SJSA1 (cell line): ENCODE measurements at regions not wholly inside any gene's neighbourhood (a gene's known extent, or its start where the extent isn't known, plus 50 kb on each side); places are given as distances from the start of the nearest gene placed in this dataset.

ENCODE experiments used
- DNase-seq, 2 experiments: peaks; one replicate each; pipeline ENCODE4 v3.0.0-alpha.2; 2015 to 2020; ENCODE audit warnings: low spot score in 2 of 2, low read depth in 1 of 2
- H3K27ac ChIP-seq: fragments of 250-450 bp; sonication (Bioruptor Pico); 2 replicates; pipeline ENCODE4 v1.5.1; 2020; ENCODE audit warnings: mild to moderate bottlenecking, moderate library complexity
- H3K27me3 ChIP-seq: fragments of 250-450 bp; sonication (Bioruptor Pico); replicated peaks from 2 replicates; pipeline ENCODE4 v1.5.1; 2020; ENCODE audit warnings: mild to moderate bottlenecking, moderate library complexity
- H3K36me3 ChIP-seq: fragments of 250-450 bp; sonication (Bioruptor Pico); 2 replicates; pipeline ENCODE4 v1.5.1; 2020; ENCODE audit warnings: mild to moderate bottlenecking
- H3K4me1 ChIP-seq: fragments of 250-450 bp; sonication (Bioruptor Pico); replicated peaks from 2 replicates; pipeline ENCODE4 v1.6.1; 2021; ENCODE audit warnings: mild to moderate bottlenecking
- H3K4me3 ChIP-seq: fragments of 250-450 bp; sonication (Bioruptor Pico); 2 replicates; pipeline ENCODE4 v1.5.1; 2020; ENCODE audit warnings: mild to moderate bottlenecking
- H3K9me3 ChIP-seq: fragments of 250-450 bp; sonication (Bioruptor Pico); replicated peaks from 2 replicates; pipeline ENCODE4 v1.5.1; 2020; ENCODE audit warnings: mild to moderate bottlenecking

GRCh38 chr2:129847043-129847442 lies 132.4 kb upstream of the RAB6C start:
- H3K4me1 ChIP-seq, result no peaks in the 10 kb centered on the region
- DNase-seq, result no peak
- H3K27ac ChIP-seq, result no peak overlapping the region
- H3K27me3 ChIP-seq, result no peaks in the 10 kb centered on the region
- H3K36me3 ChIP-seq, result no peaks in the 10 kb centered on the region
- H3K9me3 ChIP-seq, result no peaks in the 10 kb centered on the region
- no peak overlapping the region for H3K4me3 ChIP-seq

- H3K9me3 ChIP-seq, result no peaks in the 10 kb centered on the region
- H3K27ac ChIP-seq, result no peak overlapping the region
- no peaks in the 10 kb centered on the region for H3K27me3 ChIP-seq
- H3K36me3 ChIP-seq, result no peaks in the 10 kb centered on the region
- no peak overlapping the region for H3K4me3 ChIP-seq
- peak in 1 of 2 experiments; percentile 42 for DNase-seq
- no peaks in the 10 kb centered on the region for H3K4me1 ChIP-seq
These were observed 129.8 kb upstream of the RAB6C start for GRCh38 chr2:129849559-129850160.

- Histone ChIP-seq H3K4me1 (no peaks in the 10 kb centered on the region), H3K27ac (no peak overlapping the region), H3K27me3 (0 out of 2 replicates have a peak, but pooled peaks cover 3% of the 10 kb centered on the region), H3K9me3 (no peaks in the 10 kb centered on the region), H3K4me3 (no peak overlapping the region), H3K36me3 (no peaks in the 10 kb centered on the region)
- DNase-seq, result no peak
These were observed 122.3 kb upstream of the RAB6C start for GRCh38 chr2:129857200-129857599.

GRCh38 chr2:129859175-129859574 lies 120.3 kb upstream of the RAB6C start:
- Histone ChIP-seq H3K4me3 (no peak overlapping the region), H3K4me1 (no peaks in the 10 kb centered on the region), H3K9me3 (no peaks in the 10 kb centered on the region), H3K27me3 (0 out of 2 replicates have a peak, but pooled peaks cover 3% of the 10 kb centered on the region), H3K36me3 (no peaks in the 10 kb centered on the region), H3K27ac (no peak overlapping the region)
- no peak for DNase-seq

GRCh38 chr2:129860088-129860487 lies 119.4 kb upstream of the RAB6C start:
- Histone ChIP-seq H3K27ac (no peak overlapping the region), H3K4me3 (no peak overlapping the region), H3K9me3 (no peaks in the 10 kb centered on the region), H3K4me1 (no peaks in the 10 kb centered on the region), H3K36me3 (no peaks in the 10 kb centered on the region), H3K27me3 (0 out of 2 replicates have a peak, but pooled peaks cover 3% of the 10 kb centered on the region)
- DNase-seq, result no peak

GRCh38 chr2:129861666-129862288 lies 117.7 kb upstream of the RAB6C start:
- no peak overlapping the region for H3K4me3 ChIP-seq
- no peak for DNase-seq
- H3K27me3 ChIP-seq, result no peaks in the 10 kb centered on the region
- no peaks in the 10 kb centered on the region for H3K4me1 ChIP-seq
- no peaks in the 10 kb centered on the region for H3K9me3 ChIP-seq
- H3K27ac ChIP-seq, result no peak overlapping the region
- H3K36me3 ChIP-seq, result no peaks in the 10 kb centered on the region

GRCh38 chr2:129862668-129863067 lies 116.8 kb upstream of the RAB6C start:
- Histone ChIP-seq H3K36me3 (no peaks in the 10 kb centered on the region), H3K27ac (no peak overlapping the region), H3K4me1 (no peaks in the 10 kb centered on the region), H3K9me3 (no peaks in the 10 kb centered on the region), H3K27me3 (no peaks in the 10 kb centered on the region), H3K4me3 (no peak overlapping the region)
- DNase-seq, result no peak

- Histone ChIP-seq H3K4me3 (no peak overlapping the region), H3K9me3 (no peaks in the 10 kb centered on the region), H3K27me3 (no peaks in the 10 kb centered on the region), H3K36me3 (no peaks in the 10 kb centered on the region), H3K4me1 (no peaks in the 10 kb centered on the region), H3K27ac (no peak overlapping the region)
- no peak for DNase-seq
These were observed 116.1 kb upstream of the RAB6C start for GRCh38 chr2:129863350-129863749.

GRCh38 chr2:129864719-129865118 lies 114.7 kb upstream of the RAB6C start:
- Histone ChIP-seq H3K4me1 (no peaks in the 10 kb centered on the region), H3K27ac (no peak overlapping the region), H3K27me3 (no peaks in the 10 kb centered on the region), H3K9me3 (no peaks in the 10 kb centered on the region), H3K36me3 (no peaks in the 10 kb centered on the region), H3K4me3 (no peak overlapping the region)
- no peak for DNase-seq

GRCh38 chr2:129865976-129866375 lies 113.5 kb upstream of the RAB6C start:
- Histone ChIP-seq H3K9me3 (no peaks in the 10 kb centered on the region), H3K36me3 (no peaks in the 10 kb centered on the region), H3K27me3 (no peaks in the 10 kb centered on the region), H3K4me1 (no peaks in the 10 kb centered on the region), H3K4me3 (no peak overlapping the region), H3K27ac (no peak overlapping the region)
- DNase-seq, result no peak

- no peak overlapping the region for H3K4me3 ChIP-seq
- H3K9me3 ChIP-seq, result no peaks in the 10 kb centered on the region
- DNase-seq, result no peak
- no peak overlapping the region for H3K27ac ChIP-seq
- no peaks in the 10 kb centered on the region for H3K4me1 ChIP-seq
- H3K36me3 ChIP-seq, result no peaks in the 10 kb centered on the region
- H3K27me3 ChIP-seq, result no peaks in the 10 kb centered on the region
These were observed 113.1 kb upstream of the RAB6C start for GRCh38 chr2:129866391-129866790.

- H3K9me3 ChIP-seq, result no peaks in the 10 kb centered on the region
- no peaks in the 10 kb centered on the region for H3K4me1 ChIP-seq
- H3K4me3 ChIP-seq, result no peak overlapping the region
- no peaks in the 10 kb centered on the region for H3K27me3 ChIP-seq
- DNase-seq, result no peak
- no peaks in the 10 kb centered on the region for H3K36me3 ChIP-seq
- no peak overlapping the region for H3K27ac ChIP-seq
These were observed 111.3 kb upstream of the RAB6C start for GRCh38 chr2:129868151-129868550.

GRCh38 chr2:129870685-129871241 lies 108.7 kb upstream of the RAB6C start:
- H3K36me3 ChIP-seq, result no peaks in the 10 kb centered on the region
- no peaks in the 10 kb centered on the region for H3K27me3 ChIP-seq
- peak in 1 of 2 experiments; percentile 5 for DNase-seq
- H3K4me3 ChIP-seq, result no peak overlapping the region
- no peaks in the 10 kb centered on the region for H3K9me3 ChIP-seq
- H3K27ac ChIP-seq, result no peak overlapping the region
- H3K4me1 ChIP-seq, result no peaks in the 10 kb centered on the region

GRCh38 chr2:129872446-129872845 lies 107.0 kb upstream of the RAB6C start:
- no peaks in the 10 kb centered on the region for H3K4me1 ChIP-seq
- H3K36me3 ChIP-seq, result no peaks in the 10 kb centered on the region
- H3K4me3 ChIP-seq, result no peak overlapping the region
- H3K9me3 ChIP-seq, result no peaks in the 10 kb centered on the region
- peak in 1 of 2 experiments; percentile 16 for DNase-seq
- no peaks in the 10 kb centered on the region for H3K27me3 ChIP-seq
- H3K27ac ChIP-seq, result no peak overlapping the region
